ENCODE measurements at regions not wholly inside any gene's neighbourhood (a gene's known extent, or its start where the extent isn't known, plus 50 kb on each side); places are given as distances from the start of the nearest gene placed in this dataset.

- TF ChIP-seq, protein P1, sequence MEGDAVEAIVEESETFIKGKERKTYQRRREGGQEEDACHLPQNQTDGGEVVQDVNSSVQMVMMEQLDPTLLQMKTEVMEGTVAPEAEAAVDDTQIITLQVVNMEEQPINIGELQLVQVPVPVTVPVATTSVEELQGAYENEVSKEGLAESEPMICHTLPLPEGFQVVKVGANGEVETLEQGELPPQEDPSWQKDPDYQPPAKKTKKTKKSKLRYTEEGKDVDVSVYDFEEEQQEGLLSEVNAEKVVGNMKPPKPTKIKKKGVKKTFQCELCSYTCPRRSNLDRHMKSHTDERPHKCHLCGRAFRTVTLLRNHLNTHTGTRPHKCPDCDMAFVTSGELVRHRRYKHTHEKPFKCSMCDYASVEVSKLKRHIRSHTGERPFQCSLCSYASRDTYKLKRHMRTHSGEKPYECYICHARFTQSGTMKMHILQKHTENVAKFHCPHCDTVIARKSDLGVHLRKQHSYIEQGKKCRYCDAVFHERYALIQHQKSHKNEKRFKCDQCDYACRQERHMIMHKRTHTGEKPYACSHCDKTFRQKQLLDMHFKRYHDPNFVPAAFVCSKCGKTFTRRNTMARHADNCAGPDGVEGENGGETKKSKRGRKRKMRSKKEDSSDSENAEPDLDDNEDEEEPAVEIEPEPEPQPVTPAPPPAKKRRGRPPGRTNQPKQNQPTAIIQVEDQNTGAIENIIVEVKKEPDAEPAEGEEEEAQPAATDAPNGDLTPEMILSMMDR (IDR thresholded peaks at IDR 0.05; ENCODE audit: low read depth, low read length, poor library complexity, severe bottlenecking), result no peak
- TF ChIP-seq EZH2phosphoT487 (IDR thresholded peaks at IDR 0.05; ENCODE audit: borderline replicate concordance, low read length), result no peak
Observed at GRCh38 chr5:2382776-2383697, 368.4 kb downstream of the IRX2 start.

Measured in DOHH2 (cell line).